ENCODE measurements at regions not wholly inside any gene's neighbourhood (a gene's known extent, or its start where the extent isn't known, plus 50 kb on each side); places are given as distances from the start of the nearest gene placed in this dataset.

GRCh38 chr2:220259662-220260061 is 632.2 kb downstream of the SLC4A3 start:
- TF ChIP-seq CTCF (IDR thresholded peaks at IDR 0.05) (no peak), POLR2A (IDR thresholded peaks at IDR 0.05) (no peak)
